HG03095 (cell line): ENCODE measurements at regions not wholly inside any gene's neighbourhood (a gene's known extent, or its start where the extent isn't known, plus 50 kb on each side); places are given as distances from the start of the nearest gene placed in this dataset.

Experiments used
- ATAC-seq: cut with Tn5 transposase; IDR thresholded peaks from one replicate; pipeline ENCODE4 v1.9.1; 2021; ENCODE audit warnings: moderate library complexity; ENCODE audit not compliant: unreplicated experiment

GRCh38 chr1:58312461-58312860 lies 234.1 kb downstream of the OMA1 start:
- no peak for ATAC-seq

GRCh38 chr1:58310881-58311280 lies 235.6 kb downstream of the OMA1 start:
- no peak for ATAC-seq

GRCh38 chr1:58310469-58310868 lies 236.1 kb downstream of the OMA1 start:
- no peak for ATAC-seq

GRCh38 chr1:58308206-58308605 lies 238.3 kb downstream of the OMA1 start:
- ATAC-seq = no peak

- no peak for ATAC-seq
These were observed 239.1 kb downstream of the OMA1 start for GRCh38 chr1:58307431-58307830.

GRCh38 chr1:58305622-58306021 lies 240.9 kb downstream of the OMA1 start:
- ATAC-seq = no peak

GRCh38 chr1:58304346-58304975 lies 242.1 kb downstream of the OMA1 start:
- ATAC-seq = no peak

GRCh38 chr1:58303841-58304240 lies 242.7 kb downstream of the OMA1 start:
- no peak for ATAC-seq

- no peak for ATAC-seq
These were observed 253.1 kb downstream of the OMA1 start for GRCh38 chr1:58293388-58293787.

GRCh38 chr1:58290685-58291372 lies 255.7 kb downstream of the OMA1 start:
- no peak for ATAC-seq

- ATAC-seq = no peak
These were observed 257.8 kb downstream of the OMA1 start for GRCh38 chr1:58288624-58289142.

GRCh38 chr1:58287894-58288623 lies 258.5 kb downstream of the OMA1 start:
- ATAC-seq = no peak

- ATAC-seq = no peak
These were observed 262.4 kb downstream of the OMA1 start for GRCh38 chr1:58284225-58284510.

GRCh38 chr1:58283388-58284224 lies 262.9 kb downstream of the OMA1 start:
- ATAC-seq = no peak

- no peak for ATAC-seq
These were observed 263.7 kb downstream of the OMA1 start for GRCh38 chr1:58282623-58283387.

- ATAC-seq = no peak
These were observed 280.3 kb downstream of the OMA1 start for GRCh38 chr1:58266242-58266641.

- ATAC-seq = no peak
These were observed 282.1 kb downstream of the OMA1 start for GRCh38 chr1:58264462-58264861.

- ATAC-seq = no peak
These were observed 283.8 kb downstream of the OMA1 start for GRCh38 chr1:58262702-58263101.

- no peak for ATAC-seq
These were observed 288.4 kb downstream of the OMA1 start for GRCh38 chr1:58258082-58258481.

GRCh38 chr1:58257003-58257402 lies 289.5 kb downstream of the OMA1 start:
- no peak for ATAC-seq
